K562 (cell line): ENCODE measurements at regions not wholly inside any gene's neighbourhood (a gene's known extent, or its start where the extent isn't known, plus 50 kb on each side); places are given as distances from the start of the nearest gene placed in this dataset.

Source experiments
- ATAC-seq: fragments of 200-7000 bp; cut with Tn5 transposase; 3 replicates; pipeline ENCODE4 v1.9.1; 2020; ENCODE audit warnings: moderate library complexity
- BruUV-seq: library from RNA; stranded (reverse); fragments of 400-500 nt; replicated peaks from 2 replicates; lab custom pipeline; 2021; lab: Mats Ljungman, UMichigan
- CTCF ChIA-PET: fragments of 300-600 bp; formaldehyde crosslinking; extraction: SDS; loops from one replicate; lab custom pipeline; 2021; ENCODE audit warnings: low intra/inter-chr PET ratio; lab: Yijun Ruan, JAX
- POLR2A ChIA-PET: fragments of 300-600, 350-650 bp; sonication (Branson Sonifier 250); formaldehyde crosslinking; extraction: SDS; loops from one replicate; lab custom pipeline; 2021; ENCODE audit warnings: antibody characterized with exemption, inconsistent platforms; lab: Yijun Ruan, JAX
- DNase-seq, 4 experiments: peaks; one replicate each; pipeline versions ENCODE4 v3.0.0 to v3.0.0-alpha.2; 2011 to 2018; ENCODE audit warnings: low spot score in 3 of 4, mixed read lengths in 3 of 4; ENCODE audit errors: extremely low read depth in 1 of 4
- FAIRE-seq: peaks from 2 replicates; lab custom pipeline; 2011; peaks lifted over from hg19 to GRCh38; lab: Jason Lieb, UNC
- H2AFZ ChIP-seq: 2 replicates; pipeline ENCODE4 v1.6.0; 2011; ENCODE audit warnings: low read depth, low read length, control low read depth, inconsistent platforms
- H3K27ac ChIP-seq: fragments of 200-600 bp; 3 replicates; pipeline ENCODE4 v1.8.0; 2011; ENCODE audit warnings: low read depth, mild to moderate bottlenecking, control low read depth, inconsistent platforms, low read length, moderate library complexity, mixed read lengths; ENCODE audit errors: extremely low read depth
- H3K27me3 ChIP-seq, 2 experiments: fragments of 300-600 bp in 1 of 2; 2 replicates in 1 of 2; 3 replicates in 1 of 2; pipeline versions ENCODE4 v1.6.0 to v1.8.0; 2011; ENCODE audit warnings: inconsistent platforms in 2 of 2, low read length in 2 of 2, mild to moderate bottlenecking in 1 of 2, mixed read lengths in 1 of 2, moderate library complexity in 1 of 2; ENCODE audit not compliant: control insufficient read depth in 2 of 2, insufficient read depth in 2 of 2
- H3K36me3 ChIP-seq: fragments of 300-600 bp; 3 replicates; pipeline ENCODE4 v1.8.0; 2011; ENCODE audit warnings: mild to moderate bottlenecking, low read length, inconsistent platforms; ENCODE audit not compliant: control insufficient read depth, insufficient read depth
- H3K4me1 ChIP-seq, 2 experiments: fragments of 200-600 bp in 1 of 2; replicated peaks in 1 of 2; 2 replicates in 1 of 2; 3 replicates in 1 of 2; pipeline versions ENCODE4 v1.5.1 to v1.8.0; 2011; ENCODE audit warnings: inconsistent platforms in 2 of 2, low read length in 2 of 2, mild to moderate bottlenecking in 1 of 2, mixed read lengths in 1 of 2, moderate library complexity in 1 of 2; ENCODE audit not compliant: control insufficient read depth in 2 of 2, insufficient read depth in 2 of 2
- H3K4me2 ChIP-seq: 2 replicates; pipeline ENCODE4 v1.6.1; 2011; ENCODE audit warnings: low read length, control low read depth, inconsistent platforms, mixed read lengths; ENCODE audit not compliant: insufficient read depth
- H3K4me3 ChIP-seq: fragments of 200-600 bp; sonication (generic), shearing (Covaris generic); 2 replicates; pipeline ENCODE4 v1.5.1; 2016; ENCODE audit warnings: control low read depth, inconsistent platforms
- H3K79me2 ChIP-seq: fragments of 200-600 bp; 3 replicates; pipeline ENCODE4 v1.8.0; 2011; ENCODE audit warnings: low read length, inconsistent platforms; ENCODE audit not compliant: control insufficient read depth, insufficient read depth
- H3K9ac ChIP-seq, 2 experiments: 2 replicates each; pipeline versions ENCODE4 v1.6.0 to v1.6.1; 2011; ENCODE audit warnings: low read depth in 2 of 2, low read length in 2 of 2, control low read depth in 1 of 2, inconsistent platforms in 1 of 2, mild to moderate bottlenecking in 1 of 2, mixed read lengths in 1 of 2; ENCODE audit not compliant: insufficient read depth in 1 of 2
- H3K9me1 ChIP-seq: one replicate; pipeline ENCODE4 v1.6.0; 2011; ENCODE audit warnings: inconsistent platforms, mild to moderate bottlenecking, low read length, moderate library complexity; ENCODE audit not compliant: control insufficient read depth, insufficient read depth
- H3K9me3 ChIP-seq: replicated peaks from 2 replicates; pipeline ENCODE4 v1.5.1; 2011; ENCODE audit warnings: low read depth, low read length, inconsistent platforms; ENCODE audit not compliant: control insufficient read depth, insufficient read depth
- H4K20me1 ChIP-seq: replicated peaks from 2 replicates; pipeline ENCODE4 v1.6.1; 2011; ENCODE audit warnings: low read length, inconsistent platforms, mixed read lengths; ENCODE audit not compliant: control insufficient read depth, insufficient read depth
- FOXK2 ChIP-seq, 2 experiments: fragments of 450-650 bp; IDR thresholded peaks in 1 of 2; conservative IDR thresholded peaks in 1 of 2; 2 replicates each; pipeline ENCODE4 v1.6.1; 2016; ENCODE audit warnings: low read depth in 2 of 2, mild to moderate bottlenecking in 1 of 2
- HDAC3 ChIP-seq: fragments of 450-650 bp; IDR thresholded peaks from 2 replicates; pipeline ENCODE4 v1.6.1; 2018; ENCODE audit warnings: borderline replicate concordance, mild to moderate bottlenecking, moderate library complexity; ENCODE audit not compliant: partially characterized antibody
- TCF3 ChIP-seq: sonication (generic); formaldehyde crosslinking; IDR thresholded peaks from 2 replicates; pipeline ENCODE4 v1.4.0; 2020; ENCODE audit warnings: mild to moderate bottlenecking, missing genetic modification reagents
- TEAD4 ChIP-seq, 2 experiments: sonication (generic) in 1 of 2; formaldehyde crosslinking in 1 of 2; IDR thresholded peaks; 2 replicates each; pipeline versions ENCODE4 v1.6.1 to v1.8.0; 2012 to 2022; ENCODE audit warnings: borderline replicate concordance in 1 of 2, inconsistent platforms in 1 of 2, low read length in 1 of 2, mild to moderate bottlenecking in 1 of 2, missing genetic modification reagents in 1 of 2
- ZC3H8 ChIP-seq: fragments of 450-650 bp; IDR thresholded peaks from 2 replicates; pipeline ENCODE4 v1.6.1; 2017
- ZNF444 ChIP-seq: fragments of 250-450 bp; sonication (Bioruptor Pico); IDR thresholded peaks from 2 replicates; pipeline ENCODE4 v1.4.0; 2020; ENCODE audit warnings: mild to moderate bottlenecking, moderate library complexity
- WGBS: fragments of 100-300 bp; shearing (Covaris generic); methylation state at CpG from one replicate; pipeline ENCODE4 v1.1.6; 2016; ENCODE audit warnings: low coverage, mixed read lengths; ENCODE audit not compliant: insufficient coverage; ENCODE audit errors: missing lambda C conversion rate; 5-methylcytosine and 5-hydroxymethylcytosine counted together
- in situ Hi-C: fragments of 300-500 bp; cut with MboI; formaldehyde crosslinking; loops from 4 replicates; pipeline ENCODE4 v1.15.0; 2018; ENCODE audit warnings: inconsistent platforms, mixed read lengths
- intact Hi-C: fragments of 100-400 bp; cut with micrococcal nuclease; formaldehyde crosslinking; loops from 2 replicates; pipeline ENCODE4 v1.14.2; 2022
- TF ChIP-seq, protein P1 (sequence below): sonication (generic); formaldehyde crosslinking; IDR thresholded peaks from 2 replicates; pipeline ENCODE4 v1.8.0; 2022; ENCODE audit warnings: missing genetic modification reagents, mild to moderate bottlenecking, moderate library complexity, borderline replicate concordance
- TF ChIP-seq, protein P2 (sequence below): fragments of 450-650 bp; IDR thresholded peaks from 2 replicates; pipeline ENCODE4 v1.6.1; 2016

DNA sequence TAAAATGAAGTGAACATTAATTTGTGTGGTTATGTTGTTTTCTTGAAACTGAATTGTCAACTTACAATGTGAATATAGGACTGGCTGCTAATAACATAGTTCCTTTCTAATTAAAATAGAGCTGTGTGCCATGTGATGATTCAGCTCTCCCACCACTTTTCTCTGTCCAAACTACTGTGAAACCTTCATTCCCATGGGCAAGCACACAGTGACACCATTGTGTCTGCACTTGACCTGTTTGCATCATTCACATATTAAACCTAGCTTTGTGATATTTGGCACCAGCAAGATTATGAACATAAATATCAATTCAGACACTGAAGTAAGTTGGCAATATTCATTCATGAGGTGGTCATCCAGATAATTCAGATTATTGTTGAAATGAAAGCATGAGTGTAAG, 78.8 kb upstream of the TCF12 start (continued):
- TF ChIP-seq, protein P1, sequence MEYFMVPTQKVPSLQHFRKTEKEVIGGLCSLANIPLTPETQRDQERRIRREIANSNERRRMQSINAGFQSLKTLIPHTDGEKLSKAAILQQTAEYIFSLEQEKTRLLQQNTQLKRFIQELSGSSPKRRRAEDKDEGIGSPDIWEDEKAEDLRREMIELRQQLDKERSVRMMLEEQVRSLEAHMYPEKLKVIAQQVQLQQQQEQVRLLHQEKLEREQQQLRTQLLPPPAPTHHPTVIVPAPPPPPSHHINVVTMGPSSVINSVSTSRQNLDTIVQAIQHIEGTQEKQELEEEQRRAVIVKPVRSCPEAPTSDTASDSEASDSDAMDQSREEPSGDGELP (CRISPR knock-in tag), result no peak
- TF ChIP-seq HDAC3 (no peak), TCF3 (CRISPR knock-in tag) (no peak), ZC3H8 (no peak), ZNF444 (CRISPR knock-in tag) (no peak)

DNA sequence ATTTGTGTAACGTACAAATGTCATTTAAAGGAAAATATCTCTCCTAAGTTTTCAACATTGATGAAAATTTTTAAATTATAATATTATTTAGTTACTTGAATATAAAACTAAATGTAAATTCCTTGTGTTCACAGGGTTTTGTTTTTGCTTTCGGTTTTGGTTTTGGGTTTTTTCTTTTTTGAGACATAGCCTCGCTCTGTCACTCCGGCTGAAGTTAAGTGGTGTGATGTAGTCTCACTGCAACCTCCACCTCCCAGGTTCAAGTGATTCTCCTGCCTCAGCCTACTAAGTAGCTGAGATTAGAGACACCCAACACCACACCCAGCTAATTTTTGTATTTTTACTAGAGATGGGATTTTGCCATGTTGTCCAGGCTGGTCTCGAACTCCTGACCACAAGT, 79.3 kb upstream of the TCF12 start:
- intact Hi-C loops, result no loop called here
- 14% methylated on average over 5 of the region's 5 CpGs for WGBS

More for the DNA sequence above, 79.3 kb upstream of the TCF12 start:
- no peak for ATAC-seq
- Histone ChIP-seq H3K27ac (no peak overlapping the region), H3K9ac (no peak overlapping the region), H2AFZ (no peak overlapping the region), H3K9me1 (no peaks in the 10 kb centered on the region), H4K20me1 (no peaks in the 10 kb centered on the region), H3K4me3 (no peak overlapping the region), H3K9me3 (no peaks in the 10 kb centered on the region), H3K27me3 (peaks cover 0 to 4% of the 10 kb centered on the region in 2 experiments; a peak in 1 of 5 replicates), H3K36me3 (no peaks in the 10 kb centered on the region), H3K79me2 (no peaks in the 10 kb centered on the region), H3K4me2 (no peak overlapping the region), H3K4me1 (peaks cover 0 to 4% of the 10 kb centered on the region in 2 experiments; a peak in 1 of 5 replicates)
- CTCF ChIA-PET, result no interaction called here
- BruUV-seq, result no TSS peak
- TF ChIP-seq, protein P2, sequence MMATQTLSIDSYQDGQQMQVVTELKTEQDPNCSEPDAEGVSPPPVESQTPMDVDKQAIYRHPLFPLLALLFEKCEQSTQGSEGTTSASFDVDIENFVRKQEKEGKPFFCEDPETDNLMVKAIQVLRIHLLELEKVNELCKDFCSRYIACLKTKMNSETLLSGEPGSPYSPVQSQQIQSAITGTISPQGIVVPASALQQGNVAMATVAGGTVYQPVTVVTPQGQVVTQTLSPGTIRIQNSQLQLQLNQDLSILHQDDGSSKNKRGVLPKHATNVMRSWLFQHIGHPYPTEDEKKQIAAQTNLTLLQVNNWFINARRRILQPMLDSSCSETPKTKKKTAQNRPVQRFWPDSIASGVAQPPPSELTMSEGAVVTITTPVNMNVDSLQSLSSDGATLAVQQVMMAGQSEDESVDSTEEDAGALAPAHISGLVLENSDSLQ, result peak; percentile 33; the same call in 1 of the 2 replicates
- no peak for TF ChIP-seq TEAD4 (IDR thresholded peaks at IDR 0.05; ENCODE audit: low read length)
- TF ChIP-seq TEAD4 (CRISPR knock-in tag; IDR thresholded peaks at IDR 0.05; ENCODE audit: borderline replicate concordance), result no peak
- TF ChIP-seq FOXK2 (conservative IDR thresholded peaks at IDR 0.05 in 1 of 2, IDR thresholded peaks at IDR 0.05 in 1 of 2; ENCODE audit: low read depth in 2 of 2), result no peak
- in situ Hi-C loops, result no loop called here
- POLR2A ChIA-PET, result no interaction called here
- no peak for DNase-seq
- no peak for FAIRE-seq
